OCI-LY7 (cell line): ENCODE measurements at regions not wholly inside any gene's neighbourhood (a gene's known extent, or its start where the extent isn't known, plus 50 kb on each side); places are given as distances from the start of the nearest gene placed in this dataset.

Source experiments
- BruUV-seq: library from RNA; stranded (reverse); fragments of 400-500 nt; replicated peaks from 2 replicates; lab custom pipeline; 2021; lab: Mats Ljungman, UMichigan
- CTCF ChIA-PET: fragments of 300-600 bp; sonication (Branson Sonifier 250); formaldehyde crosslinking; loops from one replicate; lab custom pipeline; 2022; ENCODE audit warnings: antibody characterized with exemption; ENCODE audit not compliant: unreplicated experiment; lab: Charles Lee
- POLR2A ChIA-PET: fragments of 300-600 bp; sonication (Branson Sonifier 250); formaldehyde crosslinking; loops from one replicate; lab custom pipeline; 2022; ENCODE audit warnings: antibody characterized with exemption; lab: Charles Lee
- DNase-seq: peaks from one replicate; pipeline ENCODE4 v3.0.0-alpha.2; 2015; ENCODE audit warnings: low spot score
- H2AFZ ChIP-seq: fragments of 200-600 bp; sonication (generic), shearing (Covaris generic); 2 replicates; pipeline ENCODE4 v1.6.1; 2014; ENCODE audit warnings: mild to moderate bottlenecking, antibody characterized with exemption, low read length, moderate library complexity
- H3K27ac ChIP-seq: fragments of 200-600 bp; sonication (generic); 2 replicates; pipeline ENCODE4 v1.5.1; 2014; ENCODE audit warnings: mixed run types, low read depth, mild to moderate bottlenecking, moderate library complexity, low read length, inconsistent platforms; ENCODE audit not compliant: poor library complexity, severe bottlenecking
- H3K36me3 ChIP-seq: fragments of 200-600 bp; sonication (generic); 2 replicates; pipeline ENCODE4 v1.6.1; 2014; ENCODE audit warnings: mild to moderate bottlenecking, antibody characterized with exemption, low read length, moderate library complexity, mixed read lengths; ENCODE audit not compliant: insufficient read depth
- H3K4me1 ChIP-seq: fragments of 200-600 bp; sonication (generic); 2 replicates; pipeline ENCODE4 v1.5.1; 2014; ENCODE audit warnings: mild to moderate bottlenecking, low read length; ENCODE audit not compliant: insufficient read depth, poor library complexity, severe bottlenecking
- H3K4me2 ChIP-seq: fragments of 200-600 bp; sonication (generic); 2 replicates; pipeline ENCODE4 v1.6.1; 2014; ENCODE audit warnings: mild to moderate bottlenecking, low read length
- H3K4me3 ChIP-seq: fragments of 200-600 bp; sonication (generic); 2 replicates; pipeline ENCODE4 v1.5.1; 2014; ENCODE audit warnings: mild to moderate bottlenecking, low read depth, low read length; ENCODE audit not compliant: poor library complexity, severe bottlenecking
- H3K79me2 ChIP-seq: fragments of 200-600 bp; sonication (generic); 2 replicates; pipeline ENCODE4 v1.6.1; 2016; ENCODE audit warnings: low read depth, mild to moderate bottlenecking, low read length, moderate library complexity, mixed read lengths; ENCODE audit not compliant: insufficient read depth
- H3K9me2 ChIP-seq: fragments of 200-600 bp; sonication (generic); 2 replicates; pipeline ENCODE4 v1.6.1; 2016; ENCODE audit warnings: mild to moderate bottlenecking, low read length, mixed read lengths; ENCODE audit not compliant: insufficient read depth
- H3K9me3 ChIP-seq: fragments of 200-600 bp; sonication (generic); 2 replicates; pipeline ENCODE4 v1.6.1; 2014; ENCODE audit warnings: mild to moderate bottlenecking, mixed run types, low read length, mixed read lengths
- H4K20me1 ChIP-seq: fragments of 200-600 bp; sonication (generic); 2 replicates; pipeline ENCODE4 v1.6.1; 2014; ENCODE audit warnings: mild to moderate bottlenecking, antibody characterized with exemption, low read length, moderate library complexity, mixed read lengths; ENCODE audit not compliant: insufficient read depth
- CTCF ChIP-seq: fragments of 200-600 bp; sonication (generic); conservative IDR thresholded peaks from 2 replicates; pipeline ENCODE4 v1.5.1; 2014; ENCODE audit warnings: mild to moderate bottlenecking, antibody characterized with exemption, low read length, moderate library complexity, mixed read lengths
- EZH2phosphoT487 ChIP-seq: fragments of 200-600 bp; sonication (generic); IDR thresholded peaks from 2 replicates; pipeline ENCODE4 v1.6.1; 2018; ENCODE audit warnings: low read depth, borderline replicate concordance, mild to moderate bottlenecking, mixed run types, antibody characterized with exemption, low read length, moderate library complexity, mixed read lengths
- intact Hi-C: fragments of 100-400 bp; cut with micrococcal nuclease; formaldehyde crosslinking; loops from one replicate; pipeline ENCODE4 v1.10.0; 2022; ENCODE audit not compliant: unreplicated experiment

- no peak for DNase-seq
- POLR2A ChIA-PET: no interaction called here
- no TSS peak for BruUV-seq
- H4K20me1 ChIP-seq: no peaks in the 10 kb centered on the region
- no peaks in the 10 kb centered on the region for H3K79me2 ChIP-seq
- H3K36me3 ChIP-seq: no peaks in the 10 kb centered on the region
- H2AFZ ChIP-seq: no peak overlapping the region
- H3K4me3 ChIP-seq: no peak overlapping the region
- H3K4me2 ChIP-seq: no peak overlapping the region
- intact Hi-C loops: no loop called here
- peaks cover 14% of the 10 kb centered on the region for H3K4me1 ChIP-seq
- TF ChIP-seq CTCF: no peak
- no peak for TF ChIP-seq EZH2phosphoT487
- CTCF ChIA-PET: no interaction called here
- H3K27ac ChIP-seq: no peak overlapping the region
- no peaks in the 10 kb centered on the region for H3K9me2 ChIP-seq
- no peaks in the 10 kb centered on the region for H3K9me3 ChIP-seq
These were observed 76.1 kb upstream of the PCDH8 start for GRCh38 chr13:52924289-52925148.

- ChIA-PET POLR2A (no interaction called here), CTCF (no interaction called here)
- TF ChIP-seq CTCF (no peak), EZH2phosphoT487 (no peak)
These were observed 74.5 kb upstream of the PCDH8 start for GRCh38 chr13:52922961-52923360.

GRCh38 chr13:52921194-52921593 is 72.8 kb upstream of the PCDH8 start:
- Histone ChIP-seq H3K9me3 (no peaks in the 10 kb centered on the region), H3K9me2 (no peaks in the 10 kb centered on the region), H3K27ac (peak overlapping the region; percentile 41), H3K4me1 (peaks cover 14% of the 10 kb centered on the region), H4K20me1 (no peaks in the 10 kb centered on the region), H2AFZ (peak overlapping the region; percentile 82), H3K36me3 (no peaks in the 10 kb centered on the region), H3K4me3 (no peak overlapping the region), H3K4me2 (peak overlapping the region; percentile 49), H3K79me2 (no peaks in the 10 kb centered on the region)
- peak; percentile 88 for DNase-seq
- TF ChIP-seq EZH2phosphoT487: no peak
- no peak for TF ChIP-seq CTCF
- ChIA-PET CTCF (interaction anchor here (1.3 kb wide), 1 partner anchor 47 kb away, joined by 5 read pairs; no protein-coding TSS in a partner anchor), POLR2A (interaction anchor here (1.2 to 1.3 kb wide), 4 partner anchors 9 to 17 kb away, joined by 3 to 5 read pairs (median 4); no protein-coding TSS in a partner anchor)
- intact Hi-C loops: no loop called here
- no TSS peak for BruUV-seq

More at GRCh38 chr13:52922961-52923360, 74.5 kb upstream of the PCDH8 start:
- BruUV-seq: no TSS peak
- H3K9me3 ChIP-seq: no peaks in the 10 kb centered on the region
- no peak overlapping the region for H3K27ac ChIP-seq
- H4K20me1 ChIP-seq: no peaks in the 10 kb centered on the region
- no peak overlapping the region for H2AFZ ChIP-seq
- no peaks in the 10 kb centered on the region for H3K36me3 ChIP-seq
- no peaks in the 10 kb centered on the region for H3K9me2 ChIP-seq
- no peak overlapping the region for H3K4me2 ChIP-seq
- H3K4me3 ChIP-seq: no peak overlapping the region
- DNase-seq: no peak
- intact Hi-C loops: no loop called here
- no peaks in the 10 kb centered on the region for H3K79me2 ChIP-seq
- peaks cover 14% of the 10 kb centered on the region for H3K4me1 ChIP-seq
